Liver (tissue), 7 donors: ENCODE measurements at regions not wholly inside any gene's neighbourhood (a gene's known extent, or its start where the extent isn't known, plus 50 kb on each side); places are given as distances from the start of the nearest gene placed in this dataset.
A peak's percentile ranks its signal among the peaks of the same experiment; 100 is the strongest.

Source experiments
- DNase-seq: peaks from one replicate; pipeline ENCODE4 v3.0.0-alpha.2; 2017; ENCODE audit warnings: low spot score
- H3K27ac ChIP-seq, 2 donors: one replicate each; pipeline ENCODE4 v1.7.0; 2013; ENCODE audit warnings: inconsistent platforms in 2 of 2, low read length in 2 of 2, control low read depth in 1 of 2, low read depth in 1 of 2, mild to moderate bottlenecking in 1 of 2
- H3K27me3 ChIP-seq, 4 donors: one replicate each; pipeline versions ENCODE4 v1.6.1 to v1.7.0; 2013; ENCODE audit warnings: low read length in 3 of 4, inconsistent platforms in 1 of 4, mild to moderate bottlenecking in 1 of 4, moderate library complexity in 1 of 4; ENCODE audit not compliant: control insufficient read depth in 4 of 4, insufficient read depth in 4 of 4
- H3K36me3 ChIP-seq, 4 donors: one replicate each; pipeline versions ENCODE4 v1.6.1 to v1.7.0; 2013; ENCODE audit warnings: low read length in 3 of 4, mild to moderate bottlenecking in 3 of 4, low read depth in 1 of 4, moderate library complexity in 1 of 4; ENCODE audit not compliant: control insufficient read depth in 4 of 4, insufficient read depth in 3 of 4
- H3K4me1 ChIP-seq, 4 donors: one replicate each; pipeline versions ENCODE4 v1.6.1 to v1.7.0; 2013; ENCODE audit warnings: low read length in 3 of 4, mild to moderate bottlenecking in 3 of 4, moderate library complexity in 1 of 4; ENCODE audit not compliant: control insufficient read depth in 4 of 4, insufficient read depth in 4 of 4
- H3K4me3 ChIP-seq, 3 donors: one replicate each; pipeline versions ENCODE4 v1.6.1 to v1.7.0; 2013; ENCODE audit warnings: low read length in 3 of 3, control low read depth in 1 of 3, low read depth in 1 of 3, mild to moderate bottlenecking in 1 of 3
- H3K9ac ChIP-seq, 2 donors: one replicate each; pipeline ENCODE4 v1.7.0; 2013; ENCODE audit warnings: low read length in 2 of 2, mild to moderate bottlenecking in 2 of 2, moderate library complexity in 2 of 2, control low read depth in 1 of 2, low read depth in 1 of 2
- H3K9me3 ChIP-seq, 4 donors: one replicate each; pipeline versions ENCODE4 v1.6.1 to v1.7.0; 2013; ENCODE audit warnings: low read length in 3 of 4; ENCODE audit not compliant: control insufficient read depth in 4 of 4
- EGR1 ChIP-seq, 2 donors: IDR thresholded peaks; 2 replicates each; pipeline ENCODE4 v1.6.1; 2016 to 2018; ENCODE audit warnings: antibody characterized with exemption in 2 of 2, low read depth in 2 of 2
- FOXA1 ChIP-seq: IDR thresholded peaks from 2 replicates; pipeline ENCODE4 v1.6.1; 2016; ENCODE audit warnings: antibody characterized with exemption
- FOXA2 ChIP-seq: IDR thresholded peaks from 2 replicates; pipeline ENCODE4 v1.6.1; 2016; ENCODE audit warnings: antibody characterized with exemption
- GABPA ChIP-seq, 2 donors: IDR thresholded peaks in 1 of 2; conservative IDR thresholded peaks in 1 of 2; 2 replicates each; pipeline ENCODE4 v1.6.1; 2016; ENCODE audit warnings: antibody characterized with exemption in 2 of 2, mild to moderate bottlenecking in 1 of 2, moderate library complexity in 1 of 2
- HNF4A ChIP-seq, 2 donors: conservative IDR thresholded peaks; 2 replicates each; pipeline ENCODE4 v1.6.1; 2016; ENCODE audit warnings: antibody characterized with exemption in 2 of 2, mild to moderate bottlenecking in 2 of 2
- HNF4G ChIP-seq: IDR thresholded peaks from 2 replicates; pipeline ENCODE4 v1.6.1; 2016; ENCODE audit warnings: antibody characterized with exemption
- JUND ChIP-seq, 2 donors: IDR thresholded peaks; 2 replicates each; pipeline ENCODE4 v1.6.1; 2016; ENCODE audit warnings: antibody characterized with exemption in 2 of 2
- NR2F2 ChIP-seq: IDR thresholded peaks from 2 replicates; pipeline ENCODE4 v1.6.1; 2016; ENCODE audit warnings: antibody characterized with exemption
- RAD21 ChIP-seq, 2 donors: IDR thresholded peaks; 2 replicates each; pipeline ENCODE4 v1.6.1; 2016; ENCODE audit warnings: antibody characterized with exemption in 2 of 2, mild to moderate bottlenecking in 2 of 2
- RXRA ChIP-seq, 2 donors: IDR thresholded peaks; 2 replicates each; pipeline ENCODE4 v1.6.1; 2017 to 2018; ENCODE audit warnings: antibody characterized with exemption in 2 of 2, mild to moderate bottlenecking in 1 of 2
- SP1 ChIP-seq: IDR thresholded peaks from 2 replicates; pipeline ENCODE4 v1.6.1; 2018; ENCODE audit warnings: antibody characterized with exemption, mild to moderate bottlenecking
- YY1 ChIP-seq: IDR thresholded peaks from 2 replicates; pipeline ENCODE4 v1.6.1; 2016; ENCODE audit warnings: antibody characterized with exemption, mild to moderate bottlenecking
- WGBS: extraction: QIAGEN DNeasy Blood & Tissue Kit; methylation state at CpG from one replicate; pipeline ENCODE4 v1.1.7; 2013; 5-methylcytosine and 5-hydroxymethylcytosine counted together
- TF ChIP-seq, protein P1 (sequence below): IDR thresholded peaks from 2 replicates; pipeline ENCODE4 v1.6.1; 2016; ENCODE audit warnings: antibody characterized with exemption
- TF ChIP-seq, protein P2 (sequence below): IDR thresholded peaks from 2 replicates; pipeline ENCODE4 v1.6.1; 2016; ENCODE audit warnings: antibody characterized with exemption
- TF ChIP-seq, protein P3 (sequence below): IDR thresholded peaks from 2 replicates; pipeline ENCODE4 v1.6.1; 2016; ENCODE audit warnings: antibody characterized with exemption
- TF ChIP-seq, protein P4 (sequence below): IDR thresholded peaks from 2 replicates; pipeline ENCODE4 v1.6.1; 2016; ENCODE audit warnings: antibody characterized with exemption, mild to moderate bottlenecking
- donor health status: healthy.
- donor health status: healthy.
- donor health status: healthy.
- donor health status: healthy.

DNA sequence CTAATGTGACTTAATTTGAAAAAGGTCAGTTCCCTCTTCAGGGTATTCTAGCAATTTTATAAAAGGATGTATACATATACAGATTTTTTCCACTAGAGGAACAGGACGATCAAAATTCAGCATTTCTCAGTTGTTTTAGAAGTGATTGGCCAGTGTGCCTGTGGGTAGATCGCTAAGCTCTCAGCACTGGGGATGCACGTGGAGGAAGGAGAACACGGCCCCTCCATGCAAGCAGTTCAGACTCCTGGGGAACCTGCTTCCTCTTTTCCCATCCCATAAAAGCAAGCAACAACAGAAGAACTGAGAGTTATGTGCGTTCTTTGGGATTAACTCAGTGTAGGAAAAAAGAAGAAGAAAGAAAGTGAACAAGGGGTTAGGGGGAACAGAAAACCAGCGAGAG, 328.8 kb downstream of the FOXO1 start:
- no peak overlapping the region for H3K4me3 ChIP-seq
- H3K9ac ChIP-seq = no peak overlapping the region
- no peak for DNase-seq
- WGBS = 92% methylated on average over 6 of the region's 6 CpGs
- H3K4me1 ChIP-seq = peaks cover 11 to 25% (median 18%) of the 10 kb centered on the region in 4 donors
- H3K36me3 ChIP-seq = no peaks in the 10 kb centered on the region
- H3K27me3 ChIP-seq = no peaks in the 10 kb centered on the region
- H3K27ac ChIP-seq = no peak overlapping the region
- TF ChIP-seq HNF4A (conservative IDR thresholded peaks at IDR 0.05) (no peak), HNF4G (no peak), RXRA (IDR thresholded peaks at IDR 0.05) (no peak), YY1 (no peak)
- no peaks in the 10 kb centered on the region for H3K9me3 ChIP-seq

DNA sequence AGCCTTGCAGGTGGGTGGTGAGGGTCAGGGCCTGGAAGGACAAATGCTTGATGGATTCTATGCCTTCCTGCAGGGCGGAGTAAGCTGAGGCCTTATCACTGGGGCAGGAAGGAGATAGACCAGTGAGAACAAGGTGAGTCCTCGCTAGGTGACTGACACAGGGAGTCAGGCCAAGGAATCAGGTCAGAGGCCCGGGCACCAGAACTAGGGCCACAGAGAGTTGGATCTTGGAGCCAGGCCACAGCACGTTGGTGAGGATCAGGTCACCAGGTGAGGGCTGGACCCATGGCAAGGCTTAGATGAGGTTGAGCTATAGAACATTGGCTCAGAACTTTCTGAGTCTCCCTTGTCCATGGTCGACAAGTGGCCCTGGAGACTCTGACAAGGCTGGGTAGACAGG, 328.2 kb downstream of the FOXO1 start:
- H3K4me1 ChIP-seq = peaks cover 11 to 31% (median 24%) of the 10 kb centered on the region in 4 donors
- TF ChIP-seq NR2F2 (no peak), HNF4A (conservative IDR thresholded peaks at IDR 0.05) (peak in 1 of 2 donors; percentile 13), EGR1 (IDR thresholded peaks at IDR 0.05; ENCODE audit: low read depth in 2 of 2) (no peak), JUND (IDR thresholded peaks at IDR 0.05) (no peak), SP1 (peak; percentile 17), RAD21 (IDR thresholded peaks at IDR 0.05) (peak in 1 of 2 donors; percentile 21), YY1 (no peak), RXRA (IDR thresholded peaks at IDR 0.05) (peak; percentile 24 to 76), GABPA (IDR thresholded peaks at IDR 0.05 in 1 of 2, conservative IDR thresholded peaks at IDR 0.05 in 1 of 2) (no peak)
- TF ChIP-seq, protein P1, sequence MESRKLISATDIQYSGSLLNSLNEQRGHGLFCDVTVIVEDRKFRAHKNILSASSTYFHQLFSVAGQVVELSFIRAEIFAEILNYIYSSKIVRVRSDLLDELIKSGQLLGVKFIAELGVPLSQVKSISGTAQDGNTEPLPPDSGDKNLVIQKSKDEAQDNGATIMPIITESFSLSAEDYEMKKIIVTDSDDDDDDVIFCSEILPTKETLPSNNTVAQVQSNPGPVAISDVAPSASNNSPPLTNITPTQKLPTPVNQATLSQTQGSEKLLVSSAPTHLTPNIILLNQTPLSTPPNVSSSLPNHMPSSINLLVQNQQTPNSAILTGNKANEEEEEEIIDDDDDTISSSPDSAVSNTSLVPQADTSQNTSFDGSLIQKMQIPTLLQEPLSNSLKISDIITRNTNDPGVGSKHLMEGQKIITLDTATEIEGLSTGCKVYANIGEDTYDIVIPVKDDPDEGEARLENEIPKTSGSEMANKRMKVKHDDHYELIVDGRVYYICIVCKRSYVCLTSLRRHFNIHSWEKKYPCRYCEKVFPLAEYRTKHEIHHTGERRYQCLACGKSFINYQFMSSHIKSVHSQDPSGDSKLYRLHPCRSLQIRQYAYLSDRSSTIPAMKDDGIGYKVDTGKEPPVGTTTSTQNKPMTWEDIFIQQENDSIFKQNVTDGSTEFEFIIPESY = no peak
- TF ChIP-seq, protein P2, sequence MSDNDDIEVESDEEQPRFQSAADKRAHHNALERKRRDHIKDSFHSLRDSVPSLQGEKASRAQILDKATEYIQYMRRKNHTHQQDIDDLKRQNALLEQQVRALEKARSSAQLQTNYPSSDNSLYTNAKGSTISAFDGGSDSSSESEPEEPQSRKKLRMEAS = no peak
- TF ChIP-seq, protein P3, sequence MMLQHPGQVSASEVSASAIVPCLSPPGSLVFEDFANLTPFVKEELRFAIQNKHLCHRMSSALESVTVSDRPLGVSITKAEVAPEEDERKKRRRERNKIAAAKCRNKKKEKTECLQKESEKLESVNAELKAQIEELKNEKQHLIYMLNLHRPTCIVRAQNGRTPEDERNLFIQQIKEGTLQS = no peak
- 69% methylated on average over 5 of the region's 5 CpGs for WGBS
- DNase-seq = no peak
- no peak overlapping the region for H3K4me3 ChIP-seq
- H3K36me3 ChIP-seq = no peaks in the 10 kb centered on the region
- H3K27ac ChIP-seq = no peak overlapping the region
- H3K9ac ChIP-seq = no peak overlapping the region
- no peaks in the 10 kb centered on the region for H3K9me3 ChIP-seq
- no peaks in the 10 kb centered on the region for H3K27me3 ChIP-seq

DNA sequence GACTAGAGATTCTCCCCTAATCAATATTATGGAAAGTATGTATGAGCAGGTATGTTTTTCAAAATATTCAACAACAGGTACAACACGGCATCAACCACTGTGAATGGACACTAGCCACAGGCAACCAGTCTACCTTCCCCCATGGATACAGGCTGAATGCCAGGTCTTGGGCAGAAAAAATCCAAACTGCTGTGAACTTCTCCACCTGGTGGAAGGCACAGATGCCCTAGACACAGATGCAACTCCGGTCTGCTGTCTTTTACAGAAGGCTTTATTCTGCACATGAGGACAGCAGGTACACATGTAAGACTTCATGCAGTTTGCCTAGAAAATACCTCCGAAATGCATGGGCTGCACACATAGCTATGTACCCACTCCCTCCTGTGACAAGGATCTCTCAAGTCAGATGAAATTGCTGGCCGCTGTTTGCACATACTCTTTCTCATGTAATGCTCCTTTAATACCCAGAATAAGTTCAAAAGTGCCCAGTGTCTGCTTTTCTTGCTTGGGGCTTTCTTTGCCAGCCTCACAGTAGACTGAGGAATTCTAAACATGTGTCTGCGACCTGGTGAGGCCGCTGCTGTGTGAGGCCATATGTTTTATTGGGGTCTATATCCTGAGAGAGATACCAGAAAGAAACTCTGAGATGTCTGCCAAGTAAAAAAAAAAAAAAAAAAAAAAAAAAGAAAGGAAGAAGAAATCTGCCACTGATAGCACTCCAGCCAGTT, 325.9 kb downstream of the FOXO1 start:
- Histone ChIP-seq H3K36me3 (no peaks in the 10 kb centered on the region), H3K9me3 (no peaks in the 10 kb centered on the region), H3K4me3 (no peak overlapping the region), H3K4me1 (peaks cover 20 to 54% (median 44%) of the 10 kb centered on the region in 4 donors), H3K27ac (no peak overlapping the region), H3K27me3 (no peaks in the 10 kb centered on the region), H3K9ac (no peak overlapping the region)
- no peak for DNase-seq
- 68% methylated on average over 6 of the region's 6 CpGs for WGBS
- TF ChIP-seq, protein P1 = no peak
- TF ChIP-seq FOXA2 = no peak
- peak; percentile 27 to 56 for TF ChIP-seq RXRA (IDR thresholded peaks at IDR 0.05)
- TF ChIP-seq NR2F2 = no peak
- TF ChIP-seq YY1 = no peak
- peak; percentile 83 to 87 for TF ChIP-seq RAD21 (IDR thresholded peaks at IDR 0.05)
- TF ChIP-seq FOXA1 = no peak
- TF ChIP-seq, protein P2 = no peak
- TF ChIP-seq SP1 = peak; percentile 16
- TF ChIP-seq, protein P4, sequence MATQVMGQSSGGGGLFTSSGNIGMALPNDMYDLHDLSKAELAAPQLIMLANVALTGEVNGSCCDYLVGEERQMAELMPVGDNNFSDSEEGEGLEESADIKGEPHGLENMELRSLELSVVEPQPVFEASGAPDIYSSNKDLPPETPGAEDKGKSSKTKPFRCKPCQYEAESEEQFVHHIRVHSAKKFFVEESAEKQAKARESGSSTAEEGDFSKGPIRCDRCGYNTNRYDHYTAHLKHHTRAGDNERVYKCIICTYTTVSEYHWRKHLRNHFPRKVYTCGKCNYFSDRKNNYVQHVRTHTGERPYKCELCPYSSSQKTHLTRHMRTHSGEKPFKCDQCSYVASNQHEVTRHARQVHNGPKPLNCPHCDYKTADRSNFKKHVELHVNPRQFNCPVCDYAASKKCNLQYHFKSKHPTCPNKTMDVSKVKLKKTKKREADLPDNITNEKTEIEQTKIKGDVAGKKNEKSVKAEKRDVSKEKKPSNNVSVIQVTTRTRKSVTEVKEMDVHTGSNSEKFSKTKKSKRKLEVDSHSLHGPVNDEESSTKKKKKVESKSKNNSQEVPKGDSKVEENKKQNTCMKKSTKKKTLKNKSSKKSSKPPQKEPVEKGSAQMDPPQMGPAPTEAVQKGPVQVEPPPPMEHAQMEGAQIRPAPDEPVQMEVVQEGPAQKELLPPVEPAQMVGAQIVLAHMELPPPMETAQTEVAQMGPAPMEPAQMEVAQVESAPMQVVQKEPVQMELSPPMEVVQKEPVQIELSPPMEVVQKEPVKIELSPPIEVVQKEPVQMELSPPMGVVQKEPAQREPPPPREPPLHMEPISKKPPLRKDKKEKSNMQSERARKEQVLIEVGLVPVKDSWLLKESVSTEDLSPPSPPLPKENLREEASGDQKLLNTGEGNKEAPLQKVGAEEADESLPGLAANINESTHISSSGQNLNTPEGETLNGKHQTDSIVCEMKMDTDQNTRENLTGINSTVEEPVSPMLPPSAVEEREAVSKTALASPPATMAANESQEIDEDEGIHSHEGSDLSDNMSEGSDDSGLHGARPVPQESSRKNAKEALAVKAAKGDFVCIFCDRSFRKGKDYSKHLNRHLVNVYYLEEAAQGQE = no peak
- TF ChIP-seq HNF4A (conservative IDR thresholded peaks at IDR 0.05) = peak; percentile 31 to 38
- TF ChIP-seq EGR1 (IDR thresholded peaks at IDR 0.05; ENCODE audit: low read depth in 2 of 2) = no peak
- TF ChIP-seq, protein P3 = no peak
- TF ChIP-seq JUND (IDR thresholded peaks at IDR 0.05) = no peak
- no peak for TF ChIP-seq GABPA (IDR thresholded peaks at IDR 0.05 in 1 of 2, conservative IDR thresholded peaks at IDR 0.05 in 1 of 2)
